Activated naive CD8-positive, alpha-beta T cell treated with anti-CD3 and anti-CD28 coated beads, Interleukin-2, amount 50 U/mL, for 24 hours (primary cell): ENCODE measurements at regions not wholly inside any gene's neighbourhood (a gene's known extent, or its start where the extent isn't known, plus 50 kb on each side); places are given as distances from the start of the nearest gene placed in this dataset.
"Not testable (repeated sequence)": the region's sequence is repeated elsewhere in the genome, so short reads cannot be mapped to it uniquely, and the experiment has no call there.

Experiments used
- ATAC-seq: fragments of 150-1000 bp; cut with Tn5 transposase; one replicate; pipeline ENCODE4 v1.10.0; 2021
- DNase-seq: peaks from one replicate; pipeline ENCODE4 v3.0.0; 2021
- H3K27ac Mint-ChIP-seq: one replicate; pipeline ENCODE4 v1.8.0; 2021; ENCODE audit warnings: mild to moderate bottlenecking, mixed read lengths
- H3K27me3 Mint-ChIP-seq: one replicate; pipeline ENCODE4 v1.8.0; 2021; ENCODE audit warnings: mixed read lengths
- H3K36me3 Mint-ChIP-seq: one replicate; pipeline ENCODE4 v1.8.0; 2021; ENCODE audit warnings: low read depth, mixed read lengths
- H3K4me1 Mint-ChIP-seq: one replicate; pipeline ENCODE4 v1.8.0; 2021; ENCODE audit warnings: mixed read lengths
- H3K4me3 Mint-ChIP-seq: one replicate; pipeline ENCODE4 v1.8.0; 2021; ENCODE audit warnings: mild to moderate bottlenecking, moderate library complexity, mixed read lengths
- H3K9me3 Mint-ChIP-seq: one replicate; pipeline ENCODE4 v1.8.0; 2021; ENCODE audit warnings: mixed read lengths

DNA sequence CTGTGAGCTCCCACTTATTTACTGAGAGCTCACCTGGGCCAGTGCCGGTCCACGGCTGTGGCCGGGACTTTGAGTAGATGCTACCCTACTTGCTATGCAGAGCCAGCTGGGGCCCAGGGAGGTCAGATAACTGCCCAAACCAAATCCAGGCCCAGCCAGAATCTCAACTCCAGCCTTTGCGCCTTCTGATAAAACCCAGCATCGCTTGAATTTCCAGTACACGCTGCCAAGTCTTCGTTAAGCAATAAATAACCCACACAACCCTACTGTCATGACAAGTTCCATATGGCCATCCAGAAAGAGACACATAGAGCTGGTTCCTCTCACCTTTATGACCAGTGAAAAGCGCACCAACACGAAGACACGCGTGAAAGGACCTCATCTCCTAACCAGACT is 55.6 kb upstream of the SPN start:
- H3K4me1 Mint-ChIP-seq, result peaks cover 58% of the 10 kb centered on the region
- H3K9me3 Mint-ChIP-seq, DNase-seq, ATAC-seq, H3K27me3 Mint-ChIP-seq, H3K4me3 Mint-ChIP-seq: not testable (repeated sequence)
- peaks cover 35% of the 10 kb centered on the region for H3K36me3 Mint-ChIP-seq
- peak overlapping the region; percentile 26 for H3K27ac Mint-ChIP-seq

DNA sequence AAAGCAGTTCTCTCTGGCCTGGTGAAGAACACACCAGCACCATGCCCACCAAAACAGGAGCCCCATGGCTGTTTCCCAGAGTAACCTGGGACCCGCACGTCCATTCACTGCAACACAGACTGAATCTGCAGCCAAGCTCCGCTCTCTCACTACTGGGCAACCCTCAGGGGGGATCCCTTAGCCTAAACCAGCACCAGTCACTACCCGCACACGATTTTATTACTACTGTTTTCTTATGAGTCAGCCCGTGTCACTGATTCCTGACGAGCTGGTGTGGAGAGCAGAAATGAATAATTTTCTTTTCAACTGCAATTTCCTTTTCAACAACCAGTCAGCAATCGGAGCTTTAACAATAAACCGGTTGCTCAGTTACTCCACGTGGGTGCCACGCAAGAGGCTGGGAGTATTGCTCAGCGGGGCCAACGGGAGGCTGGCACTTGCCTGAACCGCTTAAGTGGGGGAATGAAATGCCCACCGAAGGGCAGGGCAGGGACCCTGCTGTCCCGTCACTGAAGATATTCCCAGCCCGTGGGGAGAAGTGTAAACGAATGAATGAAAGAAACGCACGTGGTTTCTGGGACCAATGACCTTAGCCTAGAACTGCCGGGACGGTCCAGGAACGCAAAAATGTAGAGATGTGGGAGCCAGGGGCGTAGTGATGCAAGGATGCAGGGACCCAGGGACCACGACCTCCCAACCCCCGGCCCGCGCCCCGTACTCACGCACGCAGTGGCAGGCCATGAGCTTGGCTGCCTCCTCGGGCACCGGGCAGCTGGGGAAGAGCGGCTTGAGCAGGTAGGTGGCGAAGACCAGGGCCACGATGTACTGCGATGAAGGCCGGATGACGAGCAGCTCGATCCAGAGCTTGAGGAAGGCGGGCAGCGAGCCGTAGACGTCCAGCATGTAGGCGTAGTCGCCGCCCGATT is 50.4 kb upstream of the SPN start:
- H3K4me1 Mint-ChIP-seq, result peaks cover 26% of the 10 kb centered on the region
- H3K27me3 Mint-ChIP-seq, H3K9me3 Mint-ChIP-seq, DNase-seq: not testable (repeated sequence)
- peak; percentile 85 for ATAC-seq
- peak overlapping the region; percentile 93 for H3K4me3 Mint-ChIP-seq
- peak overlapping the region; percentile 99 for H3K27ac Mint-ChIP-seq
- H3K36me3 Mint-ChIP-seq, result peaks cover 28% of the 10 kb centered on the region
